ENCODE measurements at regions not wholly inside any gene's neighbourhood (a gene's known extent, or its start where the extent isn't known, plus 50 kb on each side); places are given as distances from the start of the nearest gene placed in this dataset.

GRCh38 chr5:155750101-155750500, 576.9 kb upstream of the SGCD start:
- no peak overlapping the region for H3K4me3 ChIP-seq
- DNase-seq = no peak
- no peak for ATAC-seq
- no peaks in the 10 kb centered on the region for H3K36me3 ChIP-seq (ENCODE audit: low read depth)
- intact Hi-C loops (cut with DNase I, micrococcal nuclease) = no loop called here
- TF ChIP-seq, protein P1, sequence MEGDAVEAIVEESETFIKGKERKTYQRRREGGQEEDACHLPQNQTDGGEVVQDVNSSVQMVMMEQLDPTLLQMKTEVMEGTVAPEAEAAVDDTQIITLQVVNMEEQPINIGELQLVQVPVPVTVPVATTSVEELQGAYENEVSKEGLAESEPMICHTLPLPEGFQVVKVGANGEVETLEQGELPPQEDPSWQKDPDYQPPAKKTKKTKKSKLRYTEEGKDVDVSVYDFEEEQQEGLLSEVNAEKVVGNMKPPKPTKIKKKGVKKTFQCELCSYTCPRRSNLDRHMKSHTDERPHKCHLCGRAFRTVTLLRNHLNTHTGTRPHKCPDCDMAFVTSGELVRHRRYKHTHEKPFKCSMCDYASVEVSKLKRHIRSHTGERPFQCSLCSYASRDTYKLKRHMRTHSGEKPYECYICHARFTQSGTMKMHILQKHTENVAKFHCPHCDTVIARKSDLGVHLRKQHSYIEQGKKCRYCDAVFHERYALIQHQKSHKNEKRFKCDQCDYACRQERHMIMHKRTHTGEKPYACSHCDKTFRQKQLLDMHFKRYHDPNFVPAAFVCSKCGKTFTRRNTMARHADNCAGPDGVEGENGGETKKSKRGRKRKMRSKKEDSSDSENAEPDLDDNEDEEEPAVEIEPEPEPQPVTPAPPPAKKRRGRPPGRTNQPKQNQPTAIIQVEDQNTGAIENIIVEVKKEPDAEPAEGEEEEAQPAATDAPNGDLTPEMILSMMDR (IDR thresholded peaks at IDR 0.05) = no peak
- no peaks in the 10 kb centered on the region for H3K9me3 ChIP-seq
- H3K4me1 ChIP-seq (ENCODE audit: low read depth) = no peaks in the 10 kb centered on the region

GRCh38 chr5:155750571-155750970, 576.4 kb upstream of the SGCD start:
- H3K36me3 ChIP-seq (ENCODE audit: low read depth) = no peaks in the 10 kb centered on the region
- intact Hi-C loops (cut with DNase I, micrococcal nuclease) = no loop called here
- H3K4me3 ChIP-seq = no peak overlapping the region
- no peaks in the 10 kb centered on the region for H3K9me3 ChIP-seq
- no peaks in the 10 kb centered on the region for H3K4me1 ChIP-seq (ENCODE audit: low read depth)
- DNase-seq (no peak), ATAC-seq (no peak)
- TF ChIP-seq, protein P1 (IDR thresholded peaks at IDR 0.05) = no peak

- ATAC-seq (no peak), DNase-seq (no peak)
- Histone ChIP-seq H3K4me3 (no peak overlapping the region), H3K36me3 (ENCODE audit: low read depth) (no peaks in the 10 kb centered on the region), H3K9me3 (no peaks in the 10 kb centered on the region), H3K4me1 (ENCODE audit: low read depth) (no peaks in the 10 kb centered on the region)
- TF ChIP-seq, protein P1 (IDR thresholded peaks at IDR 0.05) = no peak
- intact Hi-C loops (cut with DNase I, micrococcal nuclease) = no loop called here
Observed at GRCh38 chr5:155753943-155754581, 572.9 kb upstream of the SGCD start.

DNA sequence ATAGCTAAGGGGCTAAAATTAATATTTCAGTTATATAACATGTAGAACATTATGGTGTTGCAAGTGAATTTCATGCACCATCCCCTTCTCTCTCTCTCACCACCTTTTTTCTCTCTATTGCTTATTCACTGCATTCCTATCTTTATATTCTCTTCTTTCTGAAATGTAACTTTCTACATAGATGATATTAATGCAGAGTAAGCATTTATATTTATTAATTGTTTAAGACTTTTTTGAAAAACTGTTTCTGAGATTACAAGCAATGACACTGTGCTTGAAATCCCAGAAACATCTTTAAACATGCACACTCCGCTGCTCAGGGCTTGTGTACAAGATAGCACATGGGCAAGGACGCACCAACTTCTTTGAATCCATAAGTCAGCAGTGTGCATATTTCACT, 567.7 kb upstream of the SGCD start:
- H3K36me3 ChIP-seq (ENCODE audit: low read depth) = no peaks in the 10 kb centered on the region
- no peak for ATAC-seq
- DNase-seq = no peak
- no peaks in the 10 kb centered on the region for H3K4me1 ChIP-seq (ENCODE audit: low read depth)
- peaks cover 3% of the 10 kb centered on the region for H3K9me3 ChIP-seq
- TF ChIP-seq, protein P1 (IDR thresholded peaks at IDR 0.05) = no peak
- intact Hi-C loops (cut with DNase I, micrococcal nuclease) = no loop called here
- H3K4me3 ChIP-seq = no peak overlapping the region

GRCh38 chr5:155759984-155760383, 567.0 kb upstream of the SGCD start:
- Histone ChIP-seq H3K4me3 (no peak overlapping the region), H3K36me3 (ENCODE audit: low read depth) (no peaks in the 10 kb centered on the region), H3K4me1 (ENCODE audit: low read depth) (no peaks in the 10 kb centered on the region), H3K9me3 (peaks cover 3% of the 10 kb centered on the region)
- TF ChIP-seq, protein P1 (IDR thresholded peaks at IDR 0.05) = no peak
- no peak for DNase-seq
- ATAC-seq = no peak
- intact Hi-C loops (cut with DNase I, micrococcal nuclease) = no loop called here

DNA sequence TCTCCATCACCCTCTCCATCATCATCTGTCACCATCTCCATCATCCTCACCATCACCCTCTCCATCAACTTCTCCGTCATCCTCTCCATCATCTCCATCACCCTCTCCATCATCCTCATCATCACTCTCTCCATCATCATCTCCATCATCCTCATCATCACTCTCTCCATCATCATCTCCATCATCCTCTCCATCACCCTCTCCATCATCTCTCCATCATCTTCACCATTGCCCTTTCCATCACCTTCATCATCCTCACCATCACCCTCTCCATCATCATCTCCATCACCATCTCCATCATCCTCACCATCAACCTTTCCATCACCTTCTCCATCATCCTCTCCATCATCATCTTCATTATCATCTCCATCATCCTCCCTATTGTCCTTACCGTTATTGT, 565.5 kb upstream of the SGCD start:
- ATAC-seq (no peak), DNase-seq (no peak)
- Histone ChIP-seq H3K4me1 (ENCODE audit: low read depth) (no peaks in the 10 kb centered on the region), H3K36me3 (ENCODE audit: low read depth) (no peaks in the 10 kb centered on the region), H3K4me3 (no peak overlapping the region), H3K9me3 (peaks cover 3% of the 10 kb centered on the region)
- TF ChIP-seq, protein P1 (IDR thresholded peaks at IDR 0.05) = no peak
- intact Hi-C loops (cut with DNase I, micrococcal nuclease) = no loop called here

Measured in mucosa of descending colon (tissue), 3 donors.